Upper lobe of right lung (tissue), 1 donor: ENCODE measurements at regions not wholly inside any gene's neighbourhood (a gene's known extent, or its start where the extent isn't known, plus 50 kb on each side); places are given as distances from the start of the nearest gene placed in this dataset.
"Not testable (repeated sequence)": the region's sequence is repeated elsewhere in the genome, so short reads cannot be mapped to it uniquely, and the experiment has no call there.

Source experiments
- ATAC-seq: fragments of 200-7000 bp; cut with Tn5 transposase; one replicate; pipeline ENCODE4 v1.9.1; 2020; ENCODE audit warnings: mild to moderate bottlenecking, moderate library complexity
- DNase-seq: peaks from one replicate; pipeline ENCODE4 v3.0.0-alpha.2; 2020
- H3K27ac ChIP-seq: fragments of 200-600 bp; one replicate; pipeline ENCODE4 v1.8.0; 2022
- H3K27me3 ChIP-seq: fragments of 200-600 bp; one replicate; pipeline ENCODE4 v1.8.0; 2022; ENCODE audit warnings: mild to moderate bottlenecking
- H3K36me3 ChIP-seq: fragments of 200-600 bp; one replicate; pipeline ENCODE4 v1.8.0; 2022
- H3K4me1 ChIP-seq: fragments of 200-600 bp; one replicate; pipeline ENCODE4 v1.8.0; 2022
- H3K4me3 ChIP-seq: fragments of 200-600 bp; one replicate; pipeline ENCODE4 v1.8.0; 2022; ENCODE audit warnings: mild to moderate bottlenecking
- H3K9me3 ChIP-seq: fragments of 200-600 bp; one replicate; pipeline ENCODE4 v1.8.0; 2022
- CTCF ChIP-seq: fragments of 200-600 bp; IDR thresholded peaks from one replicate; pipeline ENCODE4 v1.8.0; 2022; ENCODE audit warnings: antibody characterized with exemption
- intact Hi-C: fragments of 100-400 bp; cut with DNase I; formaldehyde crosslinking; loops from one replicate; pipeline ENCODE4 v1.11.0; 2022
- donor health status: DM: no; HTN: yes; CAD: no; lungs with severe emphysema.

GRCh38 chr1:116844775-116845174 is 64.9 kb upstream of the PTGFRN start:
- H3K9me3 ChIP-seq: no peaks in the 10 kb centered on the region
- no peak for ATAC-seq

GRCh38 chr1:116847190-116847589 is 62.5 kb upstream of the PTGFRN start:
- DNase-seq (no peak), ATAC-seq (no peak)
- H3K4me1 ChIP-seq: no peaks in the 10 kb centered on the region
- intact Hi-C loops: no loop called here
- no peaks in the 10 kb centered on the region for H3K27me3 ChIP-seq
- TF ChIP-seq CTCF: no peak
- H3K36me3 ChIP-seq: no peaks in the 10 kb centered on the region
- no peak overlapping the region for H3K4me3 ChIP-seq
- no peaks in the 10 kb centered on the region for H3K9me3 ChIP-seq
- no peak overlapping the region for H3K27ac ChIP-seq

More at GRCh38 chr1:116844775-116845174, 64.9 kb upstream of the PTGFRN start:
- Histone ChIP-seq H3K4me3 (no peak overlapping the region), H3K27ac (no peak overlapping the region), H3K27me3 (no peaks in the 10 kb centered on the region), H3K36me3 (no peaks in the 10 kb centered on the region), H3K4me1 (no peaks in the 10 kb centered on the region)
- DNase-seq: no peak
- intact Hi-C loops: no loop called here
- TF ChIP-seq CTCF: no peak

- Histone ChIP-seq H3K9me3 (no peaks in the 10 kb centered on the region), H3K27me3 (no peaks in the 10 kb centered on the region), H3K4me1 (no peaks in the 10 kb centered on the region), H3K36me3 (no peaks in the 10 kb centered on the region), H3K4me3 (no peak overlapping the region), H3K27ac (no peak overlapping the region)
- TF ChIP-seq CTCF: no peak
- ATAC-seq (peak; percentile 68), DNase-seq (no peak)
- intact Hi-C loops: no loop called here
These were observed 61.8 kb upstream of the PTGFRN start for GRCh38 chr1:116847688-116848531.

GRCh38 chr1:116850436-116850835 is 59.3 kb upstream of the PTGFRN start:
- ATAC-seq: no peak
- intact Hi-C loops: no loop called here
- Histone ChIP-seq H3K27me3 (no peaks in the 10 kb centered on the region), H3K27ac (no peak overlapping the region), H3K4me3 (no peak overlapping the region), H3K4me1 (peaks cover 8% of the 10 kb centered on the region), H3K36me3 (no peaks in the 10 kb centered on the region), H3K9me3 (no peaks in the 10 kb centered on the region)
- no peak for TF ChIP-seq CTCF
- DNase-seq: no peak

GRCh38 chr1:116851189-116851588 is 58.5 kb upstream of the PTGFRN start:
- H3K9me3 ChIP-seq, H3K4me1 ChIP-seq, ATAC-seq, H3K27ac ChIP-seq, DNase-seq, H3K36me3 ChIP-seq, H3K27me3 ChIP-seq, H3K4me3 ChIP-seq, intact Hi-C loops: not testable (repeated sequence)

GRCh38 chr1:116851846-116852245 is 57.9 kb upstream of the PTGFRN start:
- TF ChIP-seq CTCF: no peak
- ATAC-seq (no peak), DNase-seq (no peak)
- no peak overlapping the region for H3K4me3 ChIP-seq
- H3K4me1 ChIP-seq: peaks cover 8% of the 10 kb centered on the region
- no peaks in the 10 kb centered on the region for H3K27me3 ChIP-seq
- H3K9me3 ChIP-seq: no peaks in the 10 kb centered on the region
- H3K36me3 ChIP-seq: no peaks in the 10 kb centered on the region
- no peak overlapping the region for H3K27ac ChIP-seq
- intact Hi-C loops: no loop called here
